HG02798 (cell line): ENCODE measurements at regions not wholly inside any gene's neighbourhood (a gene's known extent, or its start where the extent isn't known, plus 50 kb on each side); places are given as distances from the start of the nearest gene placed in this dataset.

Source experiments
- ATAC-seq: cut with Tn5 transposase; IDR thresholded peaks from one replicate; pipeline ENCODE4 v1.9.1; 2021; ENCODE audit warnings: mild to moderate bottlenecking; ENCODE audit not compliant: unreplicated experiment, poor library complexity

- ATAC-seq, result no peak
Observed at GRCh38 chr6:157769776-157770426, 53.1 kb upstream of the SNX9 start.

- ATAC-seq, result no peak
Observed at GRCh38 chr6:157770946-157771345, 52.1 kb upstream of the SNX9 start.

- ATAC-seq, result no peak
Observed at GRCh38 chr6:157772820-157773219, 50.2 kb upstream of the SNX9 start.
